ENCODE measurements at regions not wholly inside any gene's neighbourhood (a gene's known extent, or its start where the extent isn't known, plus 50 kb on each side); places are given as distances from the start of the nearest gene placed in this dataset.

- no peak for DNase-seq
These were observed 203.5 kb downstream of the ZFP36L2 start for GRCh38 chr2:43022896-43023295.

GRCh38 chr2:43021791-43022509 lies 204.5 kb downstream of the ZFP36L2 start:
- peak in 46 of 56 donors; percentile 22 to 82 (median 63) for DNase-seq

GRCh38 chr2:43020990-43021669 lies 205.3 kb downstream of the ZFP36L2 start:
- DNase-seq = no peak

- DNase-seq = no peak
These were observed 206.1 kb downstream of the ZFP36L2 start for GRCh38 chr2:43020296-43020695.

GRCh38 chr2:43019536-43020183 lies 206.7 kb downstream of the ZFP36L2 start:
- no peak for DNase-seq

GRCh38 chr2:43019025-43019367 lies 207.4 kb downstream of the ZFP36L2 start:
- DNase-seq = no peak

GRCh38 chr2:43018179-43019024 lies 208.0 kb downstream of the ZFP36L2 start:
- DNase-seq = peak in 13 of 56 donors; percentile 15 to 56 (median 23)

- DNase-seq = no peak
These were observed 212.5 kb downstream of the ZFP36L2 start for GRCh38 chr2:43013821-43014345.

- no peak for DNase-seq
These were observed 213.4 kb downstream of the ZFP36L2 start for GRCh38 chr2:43012966-43013365.

GRCh38 chr2:43011158-43011491 lies 215.3 kb downstream of the ZFP36L2 start:
- DNase-seq = no peak

GRCh38 chr2:43010438-43011157 lies 215.8 kb downstream of the ZFP36L2 start:
- DNase-seq = no peak

GRCh38 chr2:43009448-43009847 lies 217.0 kb downstream of the ZFP36L2 start:
- no peak for DNase-seq

GRCh38 chr2:43008388-43008787 lies 216.0 kb upstream of the HAAO start:
- no peak for DNase-seq

GRCh38 chr2:43007901-43008300 lies 215.5 kb upstream of the HAAO start:
- DNase-seq = no peak

GRCh38 chr2:43006834-43007543 lies 214.6 kb upstream of the HAAO start:
- no peak for DNase-seq

GRCh38 chr2:43005975-43006833 lies 213.8 kb upstream of the HAAO start:
- DNase-seq = no peak

GRCh38 chr2:43005245-43005974 lies 213.0 kb upstream of the HAAO start:
- DNase-seq = peak in 42 of 56 donors; percentile 15 to 80 (median 52)

GRCh38 chr2:43004879-43005244 lies 212.5 kb upstream of the HAAO start:
- no peak for DNase-seq

Data from amygdala (tissue), 56 donors.